ENCODE measurements at regions not wholly inside any gene's neighbourhood (a gene's known extent, or its start where the extent isn't known, plus 50 kb on each side); places are given as distances from the start of the nearest gene placed in this dataset.
"Not testable (repeated sequence)": the region's sequence is repeated elsewhere in the genome, so short reads cannot be mapped to it uniquely, and the experiment has no call there.

GRCh38 chr2:7094231-7094741 is 177.1 kb downstream of the RNF144A start:
- DNase-seq: no peak

- DNase-seq: no peak
Observed at GRCh38 chr2:7096726-7097352, 179.6 kb downstream of the RNF144A start.

- DNase-seq: peak; percentile 74
Observed at GRCh38 chr2:7097353-7097895, 180.2 kb downstream of the RNF144A start.

- DNase-seq: no peak
Observed at GRCh38 chr2:7098816-7099215, 181.6 kb downstream of the RNF144A start.

- DNase-seq: not testable (repeated sequence)
Observed at GRCh38 chr2:7099687-7100086, 182.5 kb downstream of the RNF144A start.

GRCh38 chr2:7102826-7103225 is 185.6 kb downstream of the RNF144A start:
- no peak for DNase-seq

- no peak for DNase-seq
Observed at GRCh38 chr2:7108792-7109532, 191.8 kb downstream of the RNF144A start.

GRCh38 chr2:7109533-7109885 is 192.3 kb downstream of the RNF144A start:
- no peak for DNase-seq

GRCh38 chr2:7111626-7112025 is 194.4 kb downstream of the RNF144A start:
- no peak for DNase-seq

GRCh38 chr2:7115364-7115763 is 198.2 kb downstream of the RNF144A start:
- no peak for DNase-seq

- no peak for DNase-seq
Observed at GRCh38 chr2:7115906-7116305, 198.7 kb downstream of the RNF144A start.

GRCh38 chr2:7116511-7116910 is 199.3 kb downstream of the RNF144A start:
- no peak for DNase-seq

GRCh38 chr2:7117076-7117475 is 199.9 kb downstream of the RNF144A start:
- DNase-seq: no peak

- DNase-seq: no peak
Observed at GRCh38 chr2:7118606-7119131, 201.5 kb downstream of the RNF144A start.

- DNase-seq: no peak
Observed at GRCh38 chr2:7119132-7119835, 202.1 kb downstream of the RNF144A start.

- DNase-seq: no peak
Observed at GRCh38 chr2:7121851-7122250, 204.6 kb downstream of the RNF144A start.

- DNase-seq: no peak
Observed at GRCh38 chr2:7127156-7127555, 209.9 kb downstream of the RNF144A start.

- DNase-seq: no peak
Observed at GRCh38 chr2:7127687-7128086, 210.5 kb downstream of the RNF144A start.

- no peak for DNase-seq
Observed at GRCh38 chr2:7131261-7131660, 214.0 kb downstream of the RNF144A start.

GRCh38 chr2:7132753-7133152 is 215.5 kb downstream of the RNF144A start:
- DNase-seq: no peak

- no peak for DNase-seq
Observed at GRCh38 chr2:7133521-7133920, 216.3 kb downstream of the RNF144A start.

GRCh38 chr2:7140306-7140705 is 223.1 kb downstream of the RNF144A start:
- no peak for DNase-seq

GRCh38 chr2:7145707-7146106 is 228.5 kb downstream of the RNF144A start:
- no peak for DNase-seq
